WTC11 (cell line): ENCODE measurements at regions not wholly inside any gene's neighbourhood (a gene's known extent, or its start where the extent isn't known, plus 50 kb on each side); places are given as distances from the start of the nearest gene placed in this dataset.

ENCODE experiments used
- CBFB ChIP-seq: sonication (generic); formaldehyde crosslinking; IDR thresholded peaks from 2 replicates; pipeline ENCODE4 v1.8.1; 2022; ENCODE audit warnings: mild to moderate bottlenecking, low read depth, missing genetic modification reagents
- TP53 ChIP-seq: sonication (generic); formaldehyde crosslinking; IDR thresholded peaks from 2 replicates; pipeline ENCODE4 v1.8.1; 2023; ENCODE audit warnings: mild to moderate bottlenecking, missing genetic modification reagents
- ZNF121 ChIP-seq: sonication (generic); formaldehyde crosslinking; IDR thresholded peaks from 2 replicates; pipeline ENCODE4 v1.8.0; 2023; ENCODE audit warnings: missing genetic modification reagents
- TF ChIP-seq, protein P1 (sequence below): sonication (generic); formaldehyde crosslinking; conservative IDR thresholded peaks from 2 replicates; pipeline ENCODE4 v1.8.1; 2022; ENCODE audit warnings: mild to moderate bottlenecking, missing genetic modification reagents
- TF ChIP-seq, protein P2 (sequence below): sonication (generic); formaldehyde crosslinking; IDR thresholded peaks from 2 replicates; pipeline ENCODE4 v1.8.1; 2023; ENCODE audit warnings: mild to moderate bottlenecking, missing genetic modification reagents

DNA sequence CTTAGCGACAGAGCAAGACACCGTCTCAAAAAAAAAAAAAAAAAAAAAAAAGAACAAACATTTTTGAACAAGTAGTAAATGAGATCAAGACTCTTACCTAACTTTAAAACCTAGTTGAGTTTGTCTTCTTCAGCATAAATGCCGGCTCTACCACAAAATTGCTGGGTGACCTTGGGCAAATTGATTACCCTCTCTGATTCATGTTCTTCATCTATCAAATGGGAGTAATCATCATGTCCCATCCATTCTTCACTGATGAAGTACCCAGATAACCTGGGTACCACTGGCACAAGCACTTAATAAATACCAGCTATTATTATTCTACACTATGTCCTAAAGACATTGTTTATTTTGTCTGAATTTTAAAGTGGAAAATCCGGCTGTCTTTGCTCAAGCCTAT lies 96.3 kb downstream of the ATPSCKMT start:
- TF ChIP-seq TP53 (CRISPR knock-in tag) (no peak), CBFB (CRISPR knock-in tag) (no peak), ZNF121 (CRISPR knock-in tag) (no peak)
- TF ChIP-seq, protein P1, sequence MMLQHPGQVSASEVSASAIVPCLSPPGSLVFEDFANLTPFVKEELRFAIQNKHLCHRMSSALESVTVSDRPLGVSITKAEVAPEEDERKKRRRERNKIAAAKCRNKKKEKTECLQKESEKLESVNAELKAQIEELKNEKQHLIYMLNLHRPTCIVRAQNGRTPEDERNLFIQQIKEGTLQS: no peak
- TF ChIP-seq, protein P2, sequence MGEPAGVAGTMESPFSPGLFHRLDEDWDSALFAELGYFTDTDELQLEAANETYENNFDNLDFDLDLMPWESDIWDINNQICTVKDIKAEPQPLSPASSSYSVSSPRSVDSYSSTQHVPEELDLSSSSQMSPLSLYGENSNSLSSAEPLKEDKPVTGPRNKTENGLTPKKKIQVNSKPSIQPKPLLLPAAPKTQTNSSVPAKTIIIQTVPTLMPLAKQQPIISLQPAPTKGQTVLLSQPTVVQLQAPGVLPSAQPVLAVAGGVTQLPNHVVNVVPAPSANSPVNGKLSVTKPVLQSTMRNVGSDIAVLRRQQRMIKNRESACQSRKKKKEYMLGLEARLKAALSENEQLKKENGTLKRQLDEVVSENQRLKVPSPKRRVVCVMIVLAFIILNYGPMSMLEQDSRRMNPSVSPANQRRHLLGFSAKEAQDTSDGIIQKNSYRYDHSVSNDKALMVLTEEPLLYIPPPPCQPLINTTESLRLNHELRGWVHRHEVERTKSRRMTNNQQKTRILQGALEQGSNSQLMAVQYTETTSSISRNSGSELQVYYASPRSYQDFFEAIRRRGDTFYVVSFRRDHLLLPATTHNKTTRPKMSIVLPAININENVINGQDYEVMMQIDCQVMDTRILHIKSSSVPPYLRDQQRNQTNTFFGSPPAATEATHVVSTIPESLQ (CRISPR knock-in tag): no peak
